Stimulated activated CD8-positive, alpha-beta memory T cell treated with anti-CD3 and anti-CD28 coated beads, Interleukin-15, amount 100 ng/mL, for 1 hour (primary cell): ENCODE measurements at regions not wholly inside any gene's neighbourhood (a gene's known extent, or its start where the extent isn't known, plus 50 kb on each side); places are given as distances from the start of the nearest gene placed in this dataset.
"Not testable (repeated sequence)": the region's sequence is repeated elsewhere in the genome, so short reads cannot be mapped to it uniquely, and the experiment has no call there.

Experiments
- DNase-seq: peaks from one replicate; pipeline ENCODE4 v3.0.0-alpha.2; 2020; ENCODE audit warnings: low read depth

GRCh38 chr2:41314511-41315070, 733.2 kb upstream of the PKDCC start:
- no peak for DNase-seq

GRCh38 chr2:41319437-41319836, 728.4 kb upstream of the PKDCC start:
- DNase-seq, result no peak

- DNase-seq, result no peak
Observed at GRCh38 chr2:41320491-41320890, 727.3 kb upstream of the PKDCC start.

GRCh38 chr2:41321351-41321750, 726.5 kb upstream of the PKDCC start:
- no peak for DNase-seq

- no peak for DNase-seq
Observed at GRCh38 chr2:41326851-41327250, 721.0 kb upstream of the PKDCC start.

GRCh38 chr2:41329040-41329439, 718.8 kb upstream of the PKDCC start:
- no peak for DNase-seq

- DNase-seq, result no peak
Observed at GRCh38 chr2:41334159-41334558, 713.7 kb upstream of the PKDCC start.

- not testable (repeated sequence) for DNase-seq
Observed at GRCh38 chr2:41335573-41335972, 712.2 kb upstream of the PKDCC start.

- no peak for DNase-seq
Observed at GRCh38 chr2:41337956-41338355, 709.9 kb upstream of the PKDCC start.

- no peak for DNase-seq
Observed at GRCh38 chr2:41344529-41344928, 703.3 kb upstream of the PKDCC start.

- no peak for DNase-seq
Observed at GRCh38 chr2:41353060-41353459, 694.8 kb upstream of the PKDCC start.

GRCh38 chr2:41355794-41356193, 692.0 kb upstream of the PKDCC start:
- no peak for DNase-seq

- no peak for DNase-seq
Observed at GRCh38 chr2:41364842-41365241, 683.0 kb upstream of the PKDCC start.

- no peak for DNase-seq
Observed at GRCh38 chr2:41375901-41376300, 671.9 kb upstream of the PKDCC start.

GRCh38 chr2:41377837-41378236, 670.0 kb upstream of the PKDCC start:
- DNase-seq, result no peak

- DNase-seq, result no peak
Observed at GRCh38 chr2:41378420-41378819, 669.4 kb upstream of the PKDCC start.

- no peak for DNase-seq
Observed at GRCh38 chr2:41379496-41380221, 668.2 kb upstream of the PKDCC start.

- DNase-seq, result no peak
Observed at GRCh38 chr2:41381701-41382100, 666.1 kb upstream of the PKDCC start.

GRCh38 chr2:41387519-41387918, 660.3 kb upstream of the PKDCC start:
- DNase-seq, result no peak

- DNase-seq, result no peak
Observed at GRCh38 chr2:41393621-41394020, 654.2 kb upstream of the PKDCC start.

- no peak for DNase-seq
Observed at GRCh38 chr2:41394541-41394940, 653.3 kb upstream of the PKDCC start.

- no peak for DNase-seq
Observed at GRCh38 chr2:41395692-41396091, 652.1 kb upstream of the PKDCC start.

- no peak for DNase-seq
Observed at GRCh38 chr2:41399437-41400087, 648.3 kb upstream of the PKDCC start.
